ENCODE measurements at regions not wholly inside any gene's neighbourhood (a gene's known extent, or its start where the extent isn't known, plus 50 kb on each side); places are given as distances from the start of the nearest gene placed in this dataset.

GRCh38 chr6:120112980-120113379 lies 763.4 kb upstream of the MAN1A1 start:
- no peak for TF ChIP-seq CTCF (conservative IDR thresholded peaks at IDR 0.05; ENCODE audit: low read depth)
- POLR2A ChIA-PET (ENCODE audit: low non-redundant PET) = no interaction called here
- CTCF ChIA-PET = no interaction called here
- DNase-seq (ENCODE audit: low spot score) = no peak
- H3K27ac ChIP-seq = no peak overlapping the region

- CTCF ChIA-PET = no interaction called here
- POLR2A ChIA-PET (ENCODE audit: low non-redundant PET) = no interaction called here
- TF ChIP-seq CTCF (conservative IDR thresholded peaks at IDR 0.05; ENCODE audit: low read depth) = no peak
- no peak overlapping the region for H3K27ac ChIP-seq
- no peak for DNase-seq (ENCODE audit: low spot score)
These were observed 761.4 kb upstream of the MAN1A1 start for GRCh38 chr6:120111001-120111400.

GRCh38 chr6:120108061-120108795 lies 758.7 kb upstream of the MAN1A1 start:
- no peak for DNase-seq (ENCODE audit: low spot score)
- CTCF ChIA-PET = interaction anchor here (0.6 to 0.8 kb wide), 2 partner anchors 67 to 129 kb away, joined by 3 to 5 read pairs; no protein-coding TSS in a partner anchor
- H3K27ac ChIP-seq = no peak overlapping the region
- no peak for TF ChIP-seq CTCF (conservative IDR thresholded peaks at IDR 0.05; ENCODE audit: low read depth)
- POLR2A ChIA-PET (ENCODE audit: low non-redundant PET) = no interaction called here

GRCh38 chr6:120103618-120104017 lies 754.1 kb upstream of the MAN1A1 start:
- DNase-seq (ENCODE audit: low spot score) = no peak
- ChIA-PET POLR2A (ENCODE audit: low non-redundant PET) (no interaction called here), CTCF (no interaction called here)
- no peak for TF ChIP-seq CTCF (conservative IDR thresholded peaks at IDR 0.05; ENCODE audit: low read depth)
- no peak overlapping the region for H3K27ac ChIP-seq

- ChIA-PET CTCF (interaction anchor here (0.6 kb wide), 1 partner anchor 342 kb away, joined by 3 read pairs; no protein-coding TSS in a partner anchor), POLR2A (ENCODE audit: low non-redundant PET) (no interaction called here)
These were observed 747.2 kb upstream of the MAN1A1 start for GRCh38 chr6:120096696-120097260.

GRCh38 chr6:120083186-120083585 lies 733.6 kb upstream of the MAN1A1 start:
- CTCF ChIA-PET = interaction anchor here (0.7 kb wide), 1 partner anchor 509 kb away, joined by 5 read pairs; no protein-coding TSS in a partner anchor
- DNase-seq (ENCODE audit: low spot score) = no peak
- no peak overlapping the region for H3K27ac ChIP-seq

More at GRCh38 chr6:120096696-120097260, 747.2 kb upstream of the MAN1A1 start:
- no peak overlapping the region for H3K27ac ChIP-seq
- TF ChIP-seq CTCF (conservative IDR thresholded peaks at IDR 0.05; ENCODE audit: low read depth) = no peak
- DNase-seq (ENCODE audit: low spot score) = no peak

More at GRCh38 chr6:120083186-120083585, 733.6 kb upstream of the MAN1A1 start:
- TF ChIP-seq CTCF (conservative IDR thresholded peaks at IDR 0.05; ENCODE audit: low read depth) = no peak
- POLR2A ChIA-PET (ENCODE audit: low non-redundant PET) = no interaction called here
